NCI-H2081 (cell line): ENCODE measurements at regions not wholly inside any gene's neighbourhood (a gene's known extent, or its start where the extent isn't known, plus 50 kb on each side); places are given as distances from the start of the nearest gene placed in this dataset.
"Not testable (repeated sequence)": the region's sequence is repeated elsewhere in the genome, so short reads cannot be mapped to it uniquely, and the experiment has no call there.

ENCODE experiments used
- DNase-seq, 2 experiments: peaks; one replicate each; lab custom pipeline; 2025; lab: John Stamatoyannopoulos, UW

DNA sequence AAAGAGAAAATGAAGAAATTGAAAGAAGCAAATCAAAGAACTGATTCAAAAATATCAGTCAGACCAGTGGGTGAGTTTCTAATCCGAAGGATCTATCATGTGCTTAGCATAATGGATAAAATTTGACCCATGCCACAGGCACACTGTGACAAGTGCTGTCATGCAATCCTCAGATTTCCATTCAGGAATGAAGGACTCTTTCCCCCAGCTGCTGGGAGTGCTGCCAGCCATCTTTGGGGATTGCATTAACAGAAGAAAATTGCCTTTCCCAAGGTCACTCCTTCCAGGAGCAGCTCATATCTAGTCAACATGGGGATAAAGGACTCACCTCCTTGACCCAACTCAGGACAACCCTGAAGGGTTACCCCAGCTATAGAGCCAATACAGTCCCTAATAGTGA is 316.7 kb upstream of the TBX18 start:
- DNase-seq: no peak

DNA sequence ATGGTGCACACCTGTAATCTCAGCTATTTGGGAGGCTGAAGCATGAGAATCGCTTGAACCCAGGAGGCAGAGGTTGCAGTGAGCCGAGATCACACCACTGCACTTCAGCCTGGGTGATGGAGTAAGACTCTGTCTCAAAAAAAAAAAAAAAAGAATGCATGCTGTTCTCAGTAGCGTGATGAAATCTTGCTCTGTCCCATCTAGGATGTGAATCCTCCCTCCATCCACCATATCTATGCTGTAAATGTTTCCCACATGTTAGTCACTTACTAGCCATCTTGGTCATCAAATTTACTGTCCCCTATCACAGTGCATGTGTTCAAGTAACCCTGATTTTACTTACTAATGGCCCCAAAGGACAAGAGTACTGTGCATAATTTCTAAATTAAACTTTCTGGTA is 315.4 kb upstream of the TBX18 start:
- DNase-seq: no peak

GRCh38 chr6:85078058-85078457 is 313.7 kb upstream of the TBX18 start:
- DNase-seq: no peak

DNA sequence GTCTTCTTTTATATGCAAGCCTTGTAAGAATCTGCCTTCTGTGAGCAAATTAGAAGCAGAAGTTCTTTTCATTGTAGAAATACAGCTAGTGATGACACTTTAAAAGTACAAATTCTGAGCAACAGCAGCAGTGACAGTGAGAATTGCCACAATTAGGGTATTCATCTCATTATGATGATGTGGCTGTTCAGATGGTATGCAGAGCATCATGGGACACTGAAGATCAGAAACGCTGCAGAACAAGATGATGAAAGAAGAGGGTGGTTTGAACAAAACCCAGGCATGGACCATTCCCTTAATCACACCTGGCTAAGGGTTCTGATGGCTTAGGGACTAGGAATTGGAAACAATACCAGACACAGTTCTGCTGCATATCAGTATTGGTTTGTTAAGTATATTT is 312.7 kb upstream of the TBX18 start:
- DNase-seq: no peak

GRCh38 chr6:85071845-85072244 is 307.4 kb upstream of the TBX18 start:
- not testable (repeated sequence) for DNase-seq

DNA sequence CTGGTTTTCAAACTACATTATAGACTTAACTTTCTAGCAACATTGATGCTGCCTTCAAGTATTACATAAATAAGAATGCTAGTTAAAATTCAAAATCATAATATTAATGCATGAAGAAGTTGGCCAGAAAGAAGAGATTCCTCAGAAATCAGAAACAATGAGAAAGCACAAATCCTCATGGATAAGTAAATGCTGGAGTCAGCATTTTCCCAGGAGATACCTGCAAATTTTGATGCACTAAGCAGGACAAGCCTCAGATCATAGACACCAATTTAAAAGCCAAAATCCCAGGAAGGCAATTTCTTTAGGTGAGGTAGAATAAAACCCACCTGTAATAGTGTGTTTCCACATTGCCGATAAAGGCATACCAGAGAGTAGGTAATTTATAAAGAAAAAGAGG is 305.2 kb upstream of the TBX18 start:
- DNase-seq: no peak

- no peak for DNase-seq
These were observed 303.8 kb upstream of the TBX18 start for GRCh38 chr6:85068221-85068620.

GRCh38 chr6:85066266-85066665 is 301.9 kb upstream of the TBX18 start:
- no peak for DNase-seq

GRCh38 chr6:85065831-85066230 is 301.4 kb upstream of the TBX18 start:
- DNase-seq: no peak

DNA sequence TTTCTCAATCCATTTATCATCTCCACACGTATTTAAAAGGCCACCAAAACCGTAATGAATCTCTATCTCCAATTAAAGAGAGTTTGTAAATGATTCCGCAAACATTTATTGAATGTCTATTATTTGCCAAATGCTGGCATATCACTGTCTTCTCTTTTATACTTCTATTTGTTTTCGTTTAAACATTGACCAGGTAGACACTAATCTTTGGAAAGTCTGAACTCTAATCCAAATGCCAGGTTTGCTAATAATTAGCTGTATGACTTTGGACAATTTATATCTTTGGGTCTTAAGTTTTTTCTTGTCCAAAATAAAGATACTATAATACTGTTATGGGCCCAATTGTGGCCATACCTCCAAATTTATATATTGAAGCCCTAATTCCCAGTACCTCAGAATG is 299.2 kb upstream of the TBX18 start:
- DNase-seq: no peak

DNA sequence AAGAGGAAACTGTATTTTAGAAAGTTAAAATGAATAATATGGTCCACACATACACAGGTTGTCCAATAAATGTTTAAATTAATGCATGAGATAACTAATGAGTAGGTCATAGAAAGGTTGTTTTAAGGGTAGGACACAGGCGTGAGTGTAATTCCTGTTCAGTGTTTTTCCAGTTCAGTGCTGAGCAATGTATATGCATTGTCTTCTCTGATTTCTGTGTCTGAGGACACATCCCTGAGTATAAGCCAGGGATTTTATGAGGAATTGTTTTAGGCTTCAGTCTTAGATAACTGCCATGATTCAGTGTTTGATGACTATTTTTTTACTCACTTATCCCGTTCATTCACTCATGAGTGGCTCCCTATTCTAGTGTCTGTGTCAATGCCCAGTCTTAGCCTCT is 298.5 kb upstream of the TBX18 start:
- no peak for DNase-seq

DNA sequence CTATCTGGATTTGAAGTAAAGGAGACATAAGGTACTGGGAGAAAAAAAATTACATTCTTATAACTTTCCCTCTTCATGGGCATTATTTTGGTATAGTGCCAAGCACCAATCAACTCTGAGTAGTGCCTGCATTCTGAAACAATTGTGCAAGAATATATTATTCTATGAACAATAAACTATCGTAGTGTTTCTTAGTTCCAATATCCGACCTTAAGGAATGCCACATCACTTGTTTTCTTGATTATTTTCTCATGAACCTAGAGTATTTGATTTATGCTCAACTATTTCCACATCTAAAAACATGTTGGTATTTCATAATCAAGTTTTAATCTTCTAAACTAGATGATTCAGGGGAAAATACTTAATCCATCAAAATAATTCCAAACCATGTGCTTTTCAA is 294.4 kb upstream of the TBX18 start:
- DNase-seq: no peak

- DNase-seq: no peak
These were observed 285.8 kb upstream of the TBX18 start for GRCh38 chr6:85050149-85050548.

- no peak for DNase-seq
These were observed 284.9 kb upstream of the TBX18 start for GRCh38 chr6:85049282-85049681.

DNA sequence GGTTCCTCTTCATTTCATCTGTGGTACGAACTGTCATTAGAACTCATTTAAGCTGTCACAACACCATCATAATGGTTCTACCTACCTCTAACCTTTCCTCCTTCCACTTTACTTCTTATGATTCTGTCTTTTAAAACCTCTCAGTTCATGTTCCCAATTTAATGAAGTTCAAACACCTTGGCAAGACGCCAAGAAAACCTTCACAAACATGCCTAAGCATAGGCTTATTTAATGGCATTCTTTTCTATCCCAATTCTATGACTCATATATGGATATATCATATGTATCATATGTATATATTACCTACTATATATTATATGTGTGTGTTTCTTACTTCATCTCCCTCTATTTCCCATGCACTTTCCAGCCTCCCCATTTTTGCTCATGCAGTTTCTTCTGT is 283.4 kb upstream of the TBX18 start:
- no peak for DNase-seq

- DNase-seq: not testable (repeated sequence)
These were observed 281.4 kb upstream of the TBX18 start for GRCh38 chr6:85045767-85046166.

- no peak for DNase-seq
These were observed 280.0 kb upstream of the TBX18 start for GRCh38 chr6:85044361-85044760.

DNA sequence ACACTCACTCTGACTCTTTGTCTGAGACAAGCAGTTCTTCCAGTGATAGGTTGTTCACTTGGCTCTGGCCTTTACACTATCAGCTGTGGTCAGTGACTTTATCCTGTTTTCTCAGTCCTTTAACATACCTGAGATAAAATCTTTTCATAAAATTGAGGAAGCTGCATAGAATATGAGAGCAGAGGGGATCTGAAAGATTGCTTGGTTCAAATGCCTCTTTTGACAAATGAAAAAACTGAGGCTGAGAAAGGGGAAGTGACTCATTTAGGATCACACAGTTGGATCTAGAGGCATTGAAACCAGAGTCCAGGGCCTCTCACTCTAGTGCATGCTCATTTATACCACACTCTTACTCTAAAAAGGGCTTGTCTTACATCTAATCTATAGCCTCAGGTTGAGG is 277.0 kb upstream of the TBX18 start:
- DNase-seq: no peak

- DNase-seq: no peak
These were observed 272.8 kb upstream of the TBX18 start for GRCh38 chr6:85037221-85037620.

DNA sequence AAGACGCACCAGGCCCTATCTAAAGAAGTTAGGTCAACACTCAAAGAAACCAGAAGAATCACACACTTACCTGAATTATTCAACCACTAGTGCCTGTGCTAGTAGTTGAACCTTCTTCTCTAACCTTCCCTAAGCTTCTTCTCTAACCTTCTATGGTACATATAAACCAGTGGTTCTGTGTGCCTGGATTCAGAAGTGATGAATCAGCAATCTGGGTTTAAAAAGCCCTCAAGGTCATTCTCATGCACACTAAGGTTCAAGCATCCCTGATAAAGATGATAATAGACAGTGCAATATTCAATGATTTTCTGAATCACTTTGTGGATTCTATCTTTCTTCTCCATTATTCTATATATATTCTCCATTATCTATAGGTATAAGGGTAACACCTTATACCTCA is 271.4 kb upstream of the TBX18 start:
- no peak for DNase-seq

DNA sequence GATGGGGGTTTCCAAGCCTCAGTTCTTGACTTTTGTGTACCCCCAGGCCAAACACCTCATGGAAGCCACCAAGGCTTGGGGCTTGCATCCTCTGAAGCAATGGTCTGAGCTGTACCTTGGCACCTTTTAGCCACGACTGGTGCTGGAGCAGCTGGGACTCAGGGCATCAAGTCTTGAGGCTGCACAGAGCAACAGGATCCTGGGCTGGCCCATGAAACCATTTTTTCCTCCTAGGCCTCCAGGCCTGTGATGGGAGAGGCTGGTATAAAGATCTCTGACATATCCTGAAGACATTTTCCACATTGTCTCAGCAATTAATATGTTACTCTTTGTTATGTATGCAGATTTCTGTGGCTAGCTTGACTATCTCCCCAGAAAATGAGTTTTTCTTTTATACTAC is 269.1 kb upstream of the TBX18 start:
- DNase-seq: no peak

DNA sequence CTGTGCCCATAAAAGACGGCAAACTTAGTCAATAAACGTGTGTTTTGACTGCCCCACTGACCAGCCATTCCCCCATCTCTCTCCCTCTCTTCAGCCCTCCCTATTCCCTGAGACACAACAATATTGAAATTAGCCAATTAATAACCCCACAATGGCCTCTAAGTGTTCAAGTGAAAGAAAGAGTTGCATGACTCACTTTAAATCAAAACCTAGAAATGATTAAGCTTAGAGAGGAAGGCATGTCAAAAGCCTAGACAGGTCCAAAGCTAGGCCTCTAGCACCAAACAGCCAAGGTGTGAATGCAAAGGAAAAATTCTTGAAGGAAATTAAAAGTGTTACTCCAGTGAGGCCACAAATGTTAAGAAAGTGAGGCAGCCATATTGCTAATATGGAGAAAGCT is 261.6 kb upstream of the TBX18 start:
- no peak for DNase-seq

DNA sequence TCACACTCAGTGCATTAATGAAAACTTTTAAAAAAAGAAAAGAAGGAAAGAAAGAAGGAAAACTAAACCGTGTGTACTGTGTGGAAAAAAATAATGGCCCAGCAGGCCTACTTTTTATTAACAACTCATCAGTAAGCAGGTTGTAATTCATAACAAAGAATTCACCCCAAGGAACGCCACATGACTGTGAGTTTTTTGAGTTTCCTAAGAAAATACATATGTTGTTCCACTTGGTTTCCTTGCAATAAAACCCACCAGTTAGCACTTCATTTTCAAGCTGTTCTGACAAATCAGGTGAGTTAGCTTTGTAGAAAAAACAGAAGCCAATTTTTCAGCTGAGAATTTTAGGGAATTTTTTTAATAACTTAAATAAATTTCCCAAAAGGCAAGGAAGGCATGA is 259.3 kb upstream of the TBX18 start:
- DNase-seq: no peak

- DNase-seq: no peak
These were observed 253.0 kb upstream of the TBX18 start for GRCh38 chr6:85017352-85017751.

GRCh38 chr6:85016726-85017125 is 252.3 kb upstream of the TBX18 start:
- DNase-seq: no peak
